ENCODE measurements at regions not wholly inside any gene's neighbourhood (a gene's known extent, or its start where the extent isn't known, plus 50 kb on each side); places are given as distances from the start of the nearest gene placed in this dataset.

DNA sequence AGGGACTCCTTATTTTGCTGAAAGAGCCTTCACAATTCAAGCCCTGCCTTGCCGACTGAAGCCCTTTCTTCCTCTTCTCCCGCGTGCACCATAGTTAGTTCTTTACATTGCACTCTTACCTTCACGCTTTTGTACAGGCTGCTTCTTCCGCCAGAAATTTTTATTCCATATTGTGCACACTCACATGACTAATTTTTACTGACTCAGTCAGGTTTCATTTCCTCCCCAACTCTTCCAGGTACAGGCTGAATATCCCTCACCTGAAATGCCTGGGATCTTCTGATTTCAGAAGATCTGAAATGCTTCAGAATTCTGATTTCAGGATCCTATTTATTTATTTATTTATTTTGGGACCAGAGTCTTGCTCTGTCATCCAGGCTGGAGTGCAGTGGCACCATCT lies 172.8 kb downstream of the ZNF281 start:
- Mint-ChIP-seq H3K4me3 (ENCODE audit: unreplicated experiment) (no peak overlapping the region), H3K4me1 (ENCODE audit: low read depth, unreplicated experiment) (no peaks in the 10 kb centered on the region), H3K36me3 (ENCODE audit: insufficient read depth, unreplicated experiment) (no peaks in the 10 kb centered on the region), H3K27ac (ENCODE audit: unreplicated experiment) (no peak overlapping the region), H3K9me3 (ENCODE audit: unreplicated experiment) (no peaks in the 10 kb centered on the region), H3K27me3 (ENCODE audit: insufficient read depth, unreplicated experiment) (no peaks in the 10 kb centered on the region)
- TF ChIP-seq, protein P1, sequence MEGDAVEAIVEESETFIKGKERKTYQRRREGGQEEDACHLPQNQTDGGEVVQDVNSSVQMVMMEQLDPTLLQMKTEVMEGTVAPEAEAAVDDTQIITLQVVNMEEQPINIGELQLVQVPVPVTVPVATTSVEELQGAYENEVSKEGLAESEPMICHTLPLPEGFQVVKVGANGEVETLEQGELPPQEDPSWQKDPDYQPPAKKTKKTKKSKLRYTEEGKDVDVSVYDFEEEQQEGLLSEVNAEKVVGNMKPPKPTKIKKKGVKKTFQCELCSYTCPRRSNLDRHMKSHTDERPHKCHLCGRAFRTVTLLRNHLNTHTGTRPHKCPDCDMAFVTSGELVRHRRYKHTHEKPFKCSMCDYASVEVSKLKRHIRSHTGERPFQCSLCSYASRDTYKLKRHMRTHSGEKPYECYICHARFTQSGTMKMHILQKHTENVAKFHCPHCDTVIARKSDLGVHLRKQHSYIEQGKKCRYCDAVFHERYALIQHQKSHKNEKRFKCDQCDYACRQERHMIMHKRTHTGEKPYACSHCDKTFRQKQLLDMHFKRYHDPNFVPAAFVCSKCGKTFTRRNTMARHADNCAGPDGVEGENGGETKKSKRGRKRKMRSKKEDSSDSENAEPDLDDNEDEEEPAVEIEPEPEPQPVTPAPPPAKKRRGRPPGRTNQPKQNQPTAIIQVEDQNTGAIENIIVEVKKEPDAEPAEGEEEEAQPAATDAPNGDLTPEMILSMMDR (IDR thresholded peaks at IDR 0.05; ENCODE audit: insufficient read depth in 1 of 2, low read depth in 1 of 2, low read length in 1 of 2, severe bottlenecking in 1 of 2, unreplicated experiment in 1 of 2) = no peak
- H3K27me3 ChIP-seq (replicated peaks; ENCODE audit: control insufficient read depth, insufficient read depth, low read length) = no peaks in the 10 kb centered on the region; the same call in 1 of the 2 replicates
- no peak for DNase-seq
- ChIA-PET POLR2A (no interaction called here), CTCF (no interaction called here)
- intact Hi-C loops (cut with micrococcal nuclease; ENCODE audit: unreplicated experiment) = no loop called here
- BruUV-seq (replicated peaks) = no TSS peak
- H3K4me3 ChIP-seq (ENCODE audit: low read depth, low read length) = no peak overlapping the region
- no peaks in the 10 kb centered on the region for H3K36me3 ChIP-seq (ENCODE audit: control insufficient read depth, insufficient read depth, low read length)
- H3K4me1 ChIP-seq = no peaks in the 10 kb centered on the region
- H3K9me3 ChIP-seq = no peaks in the 10 kb centered on the region

DNA sequence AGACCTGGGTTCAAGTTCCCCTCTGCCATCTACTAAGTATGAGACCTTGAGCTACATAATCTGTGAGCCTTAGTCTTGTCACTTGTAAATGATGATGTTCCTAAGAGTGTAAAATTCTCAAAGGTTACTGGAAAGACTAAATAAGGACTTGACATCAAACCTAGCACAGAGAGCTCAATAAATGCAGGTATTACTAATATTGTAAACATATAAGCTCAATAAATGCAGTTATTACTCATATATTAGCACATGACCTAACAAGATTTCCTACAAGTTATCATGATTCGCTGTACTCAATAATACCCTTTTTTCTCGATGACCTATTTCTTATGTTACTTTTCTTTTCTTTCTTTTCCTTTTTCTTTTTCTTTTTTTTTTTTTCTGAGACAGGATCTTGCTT lies 174.9 kb downstream of the ZNF281 start:
- no peaks in the 10 kb centered on the region for H3K36me3 ChIP-seq (ENCODE audit: control insufficient read depth, insufficient read depth, low read length)
- Mint-ChIP-seq H3K4me1 (ENCODE audit: low read depth, unreplicated experiment) (no peaks in the 10 kb centered on the region), H3K9me3 (ENCODE audit: unreplicated experiment) (no peaks in the 10 kb centered on the region), H3K27me3 (ENCODE audit: insufficient read depth, unreplicated experiment) (no peaks in the 10 kb centered on the region), H3K27ac (ENCODE audit: unreplicated experiment) (no peak overlapping the region), H3K4me3 (ENCODE audit: unreplicated experiment) (no peak overlapping the region), H3K36me3 (ENCODE audit: insufficient read depth, unreplicated experiment) (no peaks in the 10 kb centered on the region)
- intact Hi-C loops (cut with micrococcal nuclease; ENCODE audit: unreplicated experiment) = no loop called here
- CTCF ChIA-PET = no interaction called here
- peaks cover 8% of the 10 kb centered on the region; the same call in 1 of the 2 replicates for H3K4me1 ChIP-seq
- no TSS peak for BruUV-seq (replicated peaks)
- no peak for DNase-seq
- POLR2A ChIA-PET = no interaction called here
- H3K4me3 ChIP-seq (ENCODE audit: low read depth, low read length) = no peak overlapping the region
- no peaks in the 10 kb centered on the region for H3K9me3 ChIP-seq
- H3K27me3 ChIP-seq (replicated peaks; ENCODE audit: control insufficient read depth, insufficient read depth, low read length) = no peaks in the 10 kb centered on the region; the same call in 1 of the 2 replicates
- TF ChIP-seq, protein P1 (IDR thresholded peaks at IDR 0.05; ENCODE audit: insufficient read depth in 1 of 2, low read depth in 1 of 2, low read length in 1 of 2, severe bottlenecking in 1 of 2, unreplicated experiment in 1 of 2) = no peak

DNA sequence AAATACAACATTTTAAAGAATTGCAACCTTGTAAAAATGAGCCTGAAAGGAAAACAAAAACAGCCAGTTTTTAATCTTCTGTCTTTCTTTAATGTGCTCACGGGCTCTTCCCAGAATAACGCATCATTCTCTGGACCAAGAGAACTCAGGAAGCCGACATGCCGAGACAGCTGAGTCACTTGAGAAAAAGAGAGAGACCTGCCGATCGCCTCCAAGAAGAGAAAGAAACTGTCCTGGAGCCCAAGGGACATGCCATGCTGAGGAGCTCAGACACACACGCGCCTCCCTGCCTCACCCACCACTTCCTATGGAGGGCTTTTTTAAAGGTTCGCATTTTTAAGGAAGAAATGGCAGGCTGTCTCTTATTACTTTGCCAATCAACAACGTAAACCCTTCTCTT lies 176.4 kb downstream of the ZNF281 start:
- Mint-ChIP-seq H3K9me3 (ENCODE audit: unreplicated experiment) (no peaks in the 10 kb centered on the region), H3K4me3 (ENCODE audit: unreplicated experiment) (no peak overlapping the region), H3K27me3 (ENCODE audit: insufficient read depth, unreplicated experiment) (no peaks in the 10 kb centered on the region), H3K36me3 (ENCODE audit: insufficient read depth, unreplicated experiment) (no peaks in the 10 kb centered on the region), H3K4me1 (ENCODE audit: low read depth, unreplicated experiment) (no peaks in the 10 kb centered on the region), H3K27ac (ENCODE audit: unreplicated experiment) (no peak overlapping the region)
- POLR2A ChIA-PET = no interaction called here
- no peaks in the 10 kb centered on the region; the same call in 1 of the 2 replicates for H3K27me3 ChIP-seq (replicated peaks; ENCODE audit: control insufficient read depth, insufficient read depth, low read length)
- DNase-seq = no peak
- H3K9me3 ChIP-seq = no peaks in the 10 kb centered on the region
- CTCF ChIA-PET = no interaction called here
- no peaks in the 10 kb centered on the region for H3K36me3 ChIP-seq (ENCODE audit: control insufficient read depth, insufficient read depth, low read length)
- H3K4me1 ChIP-seq = peaks cover 8% of the 10 kb centered on the region; the same call in 1 of the 2 replicates
- TF ChIP-seq, protein P1 (IDR thresholded peaks at IDR 0.05; ENCODE audit: insufficient read depth in 1 of 2, low read depth in 1 of 2, low read length in 1 of 2, severe bottlenecking in 1 of 2, unreplicated experiment in 1 of 2) = no peak
- intact Hi-C loops (cut with micrococcal nuclease; ENCODE audit: unreplicated experiment) = no loop called here
- no TSS peak for BruUV-seq (replicated peaks)
- H3K4me3 ChIP-seq (ENCODE audit: low read depth, low read length) = no peak overlapping the region
